ENCODE measurements at regions not wholly inside any gene's neighbourhood (a gene's known extent, or its start where the extent isn't known, plus 50 kb on each side); places are given as distances from the start of the nearest gene placed in this dataset.

- DNase-seq: no peak
Observed at GRCh38 chr12:115114140-115114539, 430.2 kb upstream of the TBX3 start.

DNA sequence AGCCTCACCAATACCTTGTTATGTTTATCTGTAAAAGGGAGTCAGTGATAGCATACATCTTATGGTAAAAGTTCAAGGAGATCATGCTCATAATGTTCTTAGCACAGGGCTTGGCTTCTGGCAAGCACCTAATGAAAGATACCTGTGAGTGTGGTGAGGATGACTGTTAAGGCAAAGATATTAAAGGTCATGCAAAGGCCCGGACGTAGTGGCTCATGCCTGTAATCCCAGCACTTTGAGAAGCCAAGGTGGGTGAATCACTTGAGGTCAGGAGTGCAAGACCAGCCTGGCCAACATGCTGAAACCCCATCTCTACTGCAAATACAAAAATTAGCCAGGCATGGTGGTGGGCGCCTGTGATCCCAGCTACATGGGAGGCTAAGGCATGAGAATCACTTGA lies 425.9 kb upstream of the TBX3 start:
- no peak for DNase-seq

DNA sequence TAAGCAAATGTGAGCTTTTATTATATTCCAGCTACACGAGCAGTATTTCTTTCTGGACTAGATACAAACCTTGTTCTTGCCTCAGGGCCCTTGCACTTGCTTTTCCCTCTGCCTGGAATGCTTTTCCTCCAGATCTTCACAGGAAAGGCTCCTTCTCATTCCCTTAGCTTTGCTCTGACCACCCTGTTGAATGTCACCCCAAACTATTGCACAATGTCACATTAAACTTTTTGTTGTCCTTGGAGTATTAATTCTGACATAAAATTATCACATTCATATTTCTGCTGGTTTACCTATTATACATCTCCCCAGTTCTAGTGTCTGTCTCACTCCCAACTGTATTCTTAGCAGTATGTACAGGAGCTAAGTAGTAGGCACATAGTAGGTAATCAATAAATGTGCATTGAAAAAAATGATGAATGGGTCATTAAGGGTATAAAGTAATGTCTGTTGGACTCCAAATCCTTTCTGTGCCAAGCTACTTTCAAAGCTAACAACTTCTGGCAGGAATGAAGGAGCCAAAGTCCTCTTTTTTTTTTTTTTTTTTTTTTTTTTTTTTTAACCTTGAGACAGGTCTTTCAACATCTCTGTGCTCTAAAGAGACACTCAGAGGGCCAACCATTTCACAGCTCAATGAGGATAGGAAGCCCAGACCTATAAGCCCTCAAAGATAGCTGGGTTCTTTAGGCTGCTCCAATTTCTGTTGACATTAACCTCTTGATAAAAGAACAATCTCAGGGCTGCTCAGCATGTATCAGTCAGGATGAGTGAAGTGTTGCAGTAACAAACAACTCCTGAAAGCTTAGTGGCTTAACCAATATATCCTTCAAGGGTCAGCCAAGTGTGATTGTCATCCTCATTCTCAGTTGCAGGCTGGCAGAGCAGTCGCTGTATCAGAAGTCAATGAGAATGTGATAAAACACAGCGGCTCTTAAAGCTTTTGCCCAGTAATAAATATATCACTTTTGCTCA lies 424.4 kb upstream of the TBX3 start:
- DNase-seq: no peak

DNA sequence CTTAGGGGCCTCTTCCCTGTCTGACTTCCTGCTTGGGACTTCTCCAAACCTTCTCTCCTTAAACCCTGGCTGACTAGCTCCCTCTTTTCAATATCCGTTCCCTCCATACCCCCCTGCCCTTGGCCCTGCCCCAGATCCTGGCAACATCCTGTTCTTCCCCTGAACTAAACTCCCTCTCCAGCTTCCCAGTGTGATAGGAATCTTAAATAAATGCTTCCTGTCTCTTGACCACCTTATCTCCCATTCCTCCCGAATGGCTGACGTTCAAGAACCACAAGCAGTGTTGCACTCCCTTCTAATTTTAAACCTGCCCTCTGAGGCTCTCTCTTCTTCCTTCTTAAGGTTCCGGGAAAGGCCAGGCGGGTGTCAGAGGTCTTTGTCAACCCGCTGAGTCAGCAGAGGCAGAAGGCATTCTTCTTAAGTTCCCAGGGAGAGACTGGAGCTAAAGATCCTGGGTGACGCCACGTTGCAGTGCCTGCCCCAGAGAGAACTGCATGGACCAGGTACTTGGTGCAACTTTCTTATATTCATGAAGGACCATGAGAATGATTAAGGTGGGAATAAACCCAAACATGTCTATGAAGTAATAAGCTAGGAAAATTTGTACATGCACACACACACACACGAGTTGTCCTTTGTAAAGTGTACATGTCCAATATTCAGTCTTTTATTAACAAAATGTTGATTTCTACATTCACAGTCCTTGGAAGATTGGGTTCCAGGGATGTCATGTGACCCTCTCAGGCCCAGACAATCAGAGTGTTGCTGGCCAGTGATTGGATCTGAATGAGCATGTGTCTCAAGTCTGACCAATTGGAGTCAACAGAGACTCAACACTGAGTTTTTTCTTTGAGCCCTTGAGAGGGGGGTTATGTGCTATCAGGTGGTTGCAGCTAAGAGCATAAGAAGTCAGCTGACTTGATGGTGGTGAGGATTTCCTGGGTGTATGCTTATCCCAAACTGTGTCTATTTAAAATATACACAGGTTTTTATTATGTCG lies 420.2 kb upstream of the TBX3 start:
- no peak for DNase-seq

- no peak for DNase-seq
Observed at GRCh38 chr12:115102450-115102849, 418.5 kb upstream of the TBX3 start.

- no peak for DNase-seq
Observed at GRCh38 chr12:115101520-115101919, 417.5 kb upstream of the TBX3 start.

DNA sequence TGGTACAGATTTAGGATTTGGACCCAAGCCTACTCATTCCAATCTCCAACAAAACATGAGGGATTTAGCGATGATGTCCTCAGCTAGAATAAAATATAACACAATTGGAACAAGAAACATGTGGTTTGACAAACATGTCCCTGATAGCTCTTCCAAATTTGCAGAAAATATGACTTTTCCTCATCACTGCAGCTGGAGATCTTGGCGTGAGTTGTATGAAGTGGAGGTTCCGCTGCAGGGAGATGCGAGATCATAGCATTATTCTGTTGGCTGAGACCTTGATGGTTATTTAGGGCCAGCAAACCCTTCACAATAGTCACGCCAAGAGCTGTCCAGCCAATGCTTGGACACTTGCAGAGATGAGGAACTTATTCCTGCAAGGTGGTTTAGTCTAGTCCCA lies 413.4 kb upstream of the TBX3 start:
- no peak for DNase-seq

DNA sequence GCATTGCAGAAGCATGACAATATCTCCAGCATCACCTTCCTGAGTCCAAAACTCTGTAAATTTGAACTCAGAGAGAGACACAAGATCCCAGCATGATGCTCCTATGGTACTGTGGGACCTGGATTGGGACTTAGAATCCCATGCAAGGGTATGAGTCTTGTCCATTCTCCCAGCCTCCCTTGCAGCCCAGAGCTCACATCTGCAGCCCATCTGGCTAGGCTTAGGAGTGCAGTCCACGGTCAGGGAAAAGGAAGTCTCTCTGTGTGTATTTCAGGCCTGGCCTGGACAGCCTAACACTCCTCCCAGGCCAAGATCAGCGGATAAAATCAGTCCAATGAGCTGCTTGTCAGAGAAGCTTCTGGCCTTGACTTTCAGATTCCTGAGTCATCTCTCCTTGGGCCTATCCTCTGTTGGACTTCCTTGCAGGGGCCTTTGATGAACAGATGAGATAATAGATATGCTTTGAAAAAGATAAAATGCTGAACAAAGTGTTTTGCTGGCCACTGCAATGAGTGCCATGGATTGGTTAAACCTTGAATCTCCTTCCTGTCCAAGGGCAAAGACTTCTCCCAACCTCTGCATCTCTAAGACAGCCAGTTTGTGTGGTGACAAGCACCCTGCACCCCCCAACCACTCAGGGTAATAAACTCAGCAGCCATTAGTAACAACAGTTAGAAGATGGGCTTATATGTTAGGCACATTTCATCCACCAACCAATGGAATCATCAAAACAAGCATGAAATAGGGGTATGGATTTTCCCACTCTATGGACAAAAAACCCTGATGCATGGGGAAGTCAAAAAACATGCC lies 412.8 kb upstream of the TBX3 start:
- no peak for DNase-seq

- no peak for DNase-seq
Observed at GRCh38 chr12:115095073-115095748, 411.2 kb upstream of the TBX3 start.

DNA sequence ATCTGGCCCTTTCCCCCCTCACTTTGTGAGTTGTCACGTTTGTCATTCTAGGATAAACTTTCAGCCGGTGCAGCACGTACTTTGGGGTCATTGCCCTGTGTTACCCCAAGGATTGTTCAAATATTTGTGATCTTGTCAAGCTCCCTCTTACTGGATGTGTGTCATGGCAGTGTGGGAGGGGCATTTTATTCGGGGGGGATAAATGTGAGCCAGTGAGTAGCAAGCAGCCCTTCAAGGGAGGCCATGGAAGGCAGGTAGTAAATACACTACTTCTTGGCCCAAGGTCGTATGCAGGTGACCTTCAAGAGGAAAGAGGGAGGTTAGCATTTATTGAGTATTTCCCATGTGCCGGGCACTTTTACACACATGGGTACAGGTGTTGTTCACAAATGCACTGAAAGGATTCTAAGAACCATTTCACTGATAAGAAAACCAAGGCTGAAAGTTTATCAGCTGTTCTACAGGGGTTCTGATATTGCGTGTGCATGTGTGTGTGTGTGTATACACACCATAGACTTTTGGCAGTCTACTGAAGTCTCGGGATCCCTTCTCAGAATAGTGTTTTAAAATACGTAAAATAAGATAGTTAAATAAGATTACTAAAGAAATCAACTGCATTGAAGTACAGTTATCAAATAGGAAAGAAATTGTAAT lies 410.3 kb upstream of the TBX3 start:
- DNase-seq: no peak

GRCh38 chr12:115093261-115093660 lies 409.3 kb upstream of the TBX3 start:
- no peak for DNase-seq

DNA sequence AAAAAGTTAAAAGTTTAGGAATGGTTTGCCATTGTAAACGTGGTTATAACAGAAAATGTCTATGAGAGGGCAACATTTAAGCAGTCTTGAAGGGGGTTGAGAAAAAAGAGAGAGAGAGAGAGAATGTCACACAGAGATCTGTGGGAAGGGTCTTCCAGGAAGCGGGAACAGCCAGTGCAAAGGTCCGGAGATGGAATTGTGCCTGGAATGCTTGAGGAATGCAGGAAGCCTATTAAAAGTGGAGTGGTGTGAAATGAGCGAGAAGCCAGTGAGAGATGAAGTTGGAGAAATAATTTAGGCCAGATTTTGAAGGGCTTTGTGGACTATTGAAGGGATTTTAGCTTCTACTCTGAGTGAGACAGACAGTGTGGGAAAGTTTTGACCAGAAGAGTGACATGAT lies 406.8 kb upstream of the TBX3 start:
- no peak for DNase-seq

DNA sequence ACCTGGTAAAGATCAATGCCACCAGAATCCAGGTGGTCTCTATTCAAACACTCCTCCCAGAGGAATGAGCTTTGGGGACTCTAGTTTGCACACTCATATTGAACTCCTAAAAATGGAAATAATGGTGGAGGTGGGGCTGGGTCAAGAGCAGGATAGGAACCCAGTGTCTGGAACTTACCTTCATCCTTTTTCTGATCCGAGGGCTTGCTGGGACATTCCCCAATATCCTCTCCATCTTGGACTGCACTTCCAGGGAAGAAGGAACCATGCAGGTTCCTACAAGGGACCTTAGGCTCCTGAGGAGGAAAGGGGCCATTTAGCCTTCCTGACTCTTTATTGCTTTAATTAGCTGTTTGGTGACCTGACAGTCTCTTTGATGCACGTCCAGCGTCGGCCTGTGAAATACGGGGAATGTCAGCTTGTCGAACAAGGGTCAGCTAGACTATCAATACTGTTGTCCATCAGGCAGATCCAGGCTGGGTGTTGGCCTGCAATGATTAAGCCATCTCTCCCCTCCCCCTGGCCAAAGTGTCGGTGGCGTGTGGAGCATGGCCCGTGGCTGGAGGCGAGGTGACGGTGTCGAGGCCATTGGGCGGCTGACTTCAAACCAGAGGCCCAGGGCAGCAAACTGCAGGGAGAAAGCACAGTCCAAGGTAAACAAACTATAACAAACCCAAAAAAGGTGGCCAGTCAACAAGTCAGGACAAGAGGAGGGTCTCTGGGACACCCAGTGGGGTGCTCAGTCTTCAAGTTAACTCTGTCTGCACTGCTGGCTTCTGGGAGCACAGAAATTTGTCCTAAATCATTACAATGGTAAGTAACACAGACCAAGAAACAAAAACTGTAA lies 405.2 kb upstream of the TBX3 start:
- DNase-seq: no peak

- DNase-seq: no peak
Observed at GRCh38 chr12:115088328-115088994, 404.5 kb upstream of the TBX3 start.

GRCh38 chr12:115085594-115085993 lies 401.6 kb upstream of the TBX3 start:
- DNase-seq: no peak

DNA sequence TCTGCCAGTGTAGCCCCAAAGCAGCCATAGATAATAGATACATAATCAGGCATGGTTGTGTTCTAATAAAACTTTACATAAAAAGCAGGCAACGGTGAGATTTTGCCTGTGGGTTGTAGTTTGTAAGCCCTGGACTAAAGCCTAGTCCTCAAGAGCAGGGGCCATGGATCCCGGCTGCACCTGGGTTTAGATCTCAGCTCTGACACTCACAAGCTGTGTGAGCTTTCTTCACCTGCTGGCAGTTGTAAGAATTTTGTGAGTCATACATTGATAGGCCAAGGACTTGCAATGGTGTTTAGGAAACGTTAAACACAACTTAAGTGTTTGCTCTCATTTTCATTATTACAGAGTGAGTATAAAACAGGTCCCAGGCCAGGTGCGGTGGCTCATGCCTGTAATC lies 395.8 kb upstream of the TBX3 start:
- DNase-seq: no peak

DNA sequence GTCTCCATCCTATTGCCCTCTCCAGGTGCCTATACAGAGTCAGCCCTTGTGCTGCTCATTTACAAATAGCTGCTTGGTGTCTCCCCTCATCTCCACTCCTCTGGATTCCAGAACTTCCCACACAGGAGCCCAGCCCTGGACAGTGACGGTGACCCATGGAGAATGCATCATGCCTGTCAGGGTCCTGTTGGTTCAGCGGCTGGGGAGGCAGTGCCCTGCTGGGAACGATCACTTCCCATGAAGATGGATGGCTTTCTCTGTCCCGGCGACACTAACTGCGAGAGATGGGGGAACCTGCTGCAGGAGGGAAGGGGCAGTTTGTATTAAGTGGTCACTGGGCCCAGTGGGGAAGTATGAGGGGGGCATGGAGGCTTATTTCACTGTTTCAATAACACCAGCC lies 395.0 kb upstream of the TBX3 start:
- no peak for DNase-seq

DNA sequence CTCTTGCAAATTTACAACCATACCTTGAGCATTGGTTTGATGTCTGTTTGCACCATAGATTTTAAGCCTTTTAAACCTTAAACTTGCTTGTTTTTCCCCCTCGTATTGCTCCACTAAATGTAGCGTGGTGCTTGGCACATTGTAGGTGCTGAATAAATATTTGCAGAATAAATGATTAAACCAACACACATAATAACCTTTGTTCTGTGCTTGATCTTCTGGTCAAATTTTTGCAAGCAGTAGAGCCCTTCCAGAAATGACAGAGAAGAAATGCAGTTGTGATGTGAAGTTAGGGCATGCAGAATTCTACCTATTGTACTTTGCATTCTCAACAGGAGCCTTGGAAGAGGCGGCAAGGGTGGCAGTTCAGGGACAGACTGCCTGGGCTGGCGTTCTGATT lies 394.4 kb upstream of the TBX3 start:
- DNase-seq: no peak

GRCh38 chr12:115075552-115076170 lies 391.7 kb upstream of the TBX3 start:
- DNase-seq: no peak

Data from right kidney (tissue), 1 donor.